OCI-LY1 (cell line): ENCODE measurements at regions not wholly inside any gene's neighbourhood (a gene's known extent, or its start where the extent isn't known, plus 50 kb on each side); places are given as distances from the start of the nearest gene placed in this dataset.

ENCODE experiments used
- H2AFZ ChIP-seq: fragments of 200-600 bp; sonication (generic), shearing (Covaris generic); 2 replicates; pipeline ENCODE4 v1.6.0; 2014; ENCODE audit warnings: antibody characterized with exemption, mild to moderate bottlenecking, low read length
- H3F3A ChIP-seq: fragments of 200-600 bp; sonication (generic), shearing (Covaris generic); 2 replicates; pipeline ENCODE4 v1.6.0; 2014; ENCODE audit warnings: mild to moderate bottlenecking, antibody characterized with exemption, low read length, moderate library complexity; ENCODE audit not compliant: insufficient read depth
- H3K27ac ChIP-seq: fragments of 200-600 bp; sonication (generic); 2 replicates; pipeline ENCODE4 v1.5.1; 2014; ENCODE audit warnings: low read length, mixed run types, mild to moderate bottlenecking, low read depth; ENCODE audit not compliant: poor library complexity, severe bottlenecking
- H3K27me3 ChIP-seq: fragments of 200-600 bp; sonication (generic); 2 replicates; pipeline ENCODE4 v1.6.0; 2014; ENCODE audit warnings: antibody characterized with exemption, mild to moderate bottlenecking, low read length, moderate library complexity; ENCODE audit not compliant: insufficient read depth
- H3K36me3 ChIP-seq: fragments of 200-600 bp; sonication (generic); 2 replicates; pipeline ENCODE4 v1.6.1; 2014; ENCODE audit warnings: mild to moderate bottlenecking, antibody characterized with exemption, low read length, moderate library complexity, mixed read lengths; ENCODE audit not compliant: insufficient read depth
- H3K4me1 ChIP-seq: fragments of 200-600 bp; sonication (generic); 2 replicates; pipeline ENCODE4 v1.5.1; 2014; ENCODE audit warnings: mild to moderate bottlenecking, low read length, moderate library complexity; ENCODE audit not compliant: insufficient read depth, severe bottlenecking
- H3K4me2 ChIP-seq: fragments of 200-600 bp; sonication (generic), shearing (Covaris generic); 2 replicates; pipeline ENCODE4 v1.6.1; 2014; ENCODE audit warnings: low read length
- H3K4me3 ChIP-seq: fragments of 200-600 bp; sonication (generic); 2 replicates; pipeline ENCODE4 v1.5.1; 2014; ENCODE audit warnings: low read length, low read depth, mild to moderate bottlenecking, mixed read lengths; ENCODE audit not compliant: poor library complexity, severe bottlenecking
- H3K79me2 ChIP-seq: fragments of 200-600 bp; shearing (Covaris generic); 2 replicates; pipeline ENCODE4 v1.6.1; 2016; ENCODE audit warnings: mixed run types, low read length, mixed read lengths; ENCODE audit not compliant: insufficient read depth
- H3K9ac ChIP-seq: fragments of 200-600 bp; sonication (generic), shearing (Covaris generic); 2 replicates; pipeline ENCODE4 v1.6.1; 2014; ENCODE audit warnings: mild to moderate bottlenecking, low read length, mixed read lengths
- H3K9me2 ChIP-seq: fragments of 200-600 bp; sonication (generic), shearing (Covaris generic); 2 replicates; pipeline ENCODE4 v1.6.1; 2014; ENCODE audit warnings: low read depth, mild to moderate bottlenecking, low read length, mixed read lengths
- H3K9me3 ChIP-seq: fragments of 200-600 bp; shearing (Covaris generic); 2 replicates; pipeline ENCODE4 v1.6.1; 2014; ENCODE audit warnings: low read length, mixed read lengths
- H4K20me1 ChIP-seq: fragments of 200-600 bp; sonication (generic), shearing (Covaris generic); 2 replicates; pipeline ENCODE4 v1.6.0; 2016; ENCODE audit warnings: mild to moderate bottlenecking, low read length; ENCODE audit not compliant: insufficient read depth
- EZH2 ChIP-seq: fragments of 200-600 bp; sonication (generic), shearing (Covaris generic); IDR thresholded peaks from 2 replicates; pipeline ENCODE4 v1.8.0; 2017; ENCODE audit warnings: borderline replicate concordance, mixed run types, mild to moderate bottlenecking, antibody characterized with exemption, low read length, moderate library complexity, mixed read lengths
- TF ChIP-seq, protein P1 (sequence below): fragments of 200-600 bp; sonication (generic), shearing (Covaris generic); IDR thresholded peaks from 2 replicates; pipeline ENCODE4 v1.5.1; 2017; ENCODE audit warnings: mild to moderate bottlenecking, antibody characterized with exemption, low read length, moderate library complexity, mixed read lengths

- Histone ChIP-seq H3K36me3 (no peaks in the 10 kb centered on the region), H3K27ac (no peak overlapping the region), H3K27me3 (no peaks in the 10 kb centered on the region), H3F3A (no peaks in the 10 kb centered on the region), H2AFZ (no peak overlapping the region), H3K4me1 (no peaks in the 10 kb centered on the region), H4K20me1 (no peaks in the 10 kb centered on the region), H3K79me2 (no peaks in the 10 kb centered on the region), H3K9me3 (no peaks in the 10 kb centered on the region), H3K4me2 (no peak overlapping the region), H3K4me3 (no peak overlapping the region), H3K9me2 (no peaks in the 10 kb centered on the region; the same call in 1 of the 2 replicates), H3K9ac (no peak overlapping the region)
- no peak for TF ChIP-seq EZH2
- TF ChIP-seq, protein P1, sequence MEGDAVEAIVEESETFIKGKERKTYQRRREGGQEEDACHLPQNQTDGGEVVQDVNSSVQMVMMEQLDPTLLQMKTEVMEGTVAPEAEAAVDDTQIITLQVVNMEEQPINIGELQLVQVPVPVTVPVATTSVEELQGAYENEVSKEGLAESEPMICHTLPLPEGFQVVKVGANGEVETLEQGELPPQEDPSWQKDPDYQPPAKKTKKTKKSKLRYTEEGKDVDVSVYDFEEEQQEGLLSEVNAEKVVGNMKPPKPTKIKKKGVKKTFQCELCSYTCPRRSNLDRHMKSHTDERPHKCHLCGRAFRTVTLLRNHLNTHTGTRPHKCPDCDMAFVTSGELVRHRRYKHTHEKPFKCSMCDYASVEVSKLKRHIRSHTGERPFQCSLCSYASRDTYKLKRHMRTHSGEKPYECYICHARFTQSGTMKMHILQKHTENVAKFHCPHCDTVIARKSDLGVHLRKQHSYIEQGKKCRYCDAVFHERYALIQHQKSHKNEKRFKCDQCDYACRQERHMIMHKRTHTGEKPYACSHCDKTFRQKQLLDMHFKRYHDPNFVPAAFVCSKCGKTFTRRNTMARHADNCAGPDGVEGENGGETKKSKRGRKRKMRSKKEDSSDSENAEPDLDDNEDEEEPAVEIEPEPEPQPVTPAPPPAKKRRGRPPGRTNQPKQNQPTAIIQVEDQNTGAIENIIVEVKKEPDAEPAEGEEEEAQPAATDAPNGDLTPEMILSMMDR, result no peak
These were observed 1300.1 kb upstream of the ALCAM start for GRCh38 chr3:104066658-104067057.

DNA sequence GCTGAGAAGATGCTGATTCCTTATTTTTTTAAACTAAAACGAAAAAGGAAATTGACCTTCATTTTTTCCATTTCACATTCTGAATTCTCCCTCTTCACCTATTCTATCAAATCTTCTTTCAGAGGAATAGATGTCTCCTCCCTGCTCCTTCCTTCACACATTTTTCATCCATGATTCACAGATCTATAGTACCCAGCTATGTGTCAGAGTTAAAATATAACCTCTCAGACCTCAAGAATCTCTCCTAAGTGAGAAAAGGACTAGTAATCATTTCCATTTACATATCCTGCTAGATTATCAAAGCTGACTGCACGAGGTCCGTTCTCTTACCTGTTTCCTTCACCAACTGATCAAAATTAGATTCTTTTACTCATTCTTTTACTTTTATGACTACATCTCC, 1297.6 kb upstream of the ALCAM start:
- Histone ChIP-seq H3K36me3 (no peaks in the 10 kb centered on the region), H3K9me2 (no peaks in the 10 kb centered on the region; the same call in 1 of the 2 replicates), H3K9ac (no peak overlapping the region), H3K9me3 (no peaks in the 10 kb centered on the region), H3F3A (no peaks in the 10 kb centered on the region), H3K27me3 (no peaks in the 10 kb centered on the region), H4K20me1 (no peaks in the 10 kb centered on the region), H3K4me1 (no peaks in the 10 kb centered on the region), H3K4me2 (no peak overlapping the region), H2AFZ (no peak overlapping the region), H3K79me2 (no peaks in the 10 kb centered on the region), H3K4me3 (no peak overlapping the region), H3K27ac (no peak overlapping the region)
- TF ChIP-seq, protein P1, result no peak
- no peak for TF ChIP-seq EZH2

- Histone ChIP-seq H3K4me1 (no peaks in the 10 kb centered on the region), H2AFZ (no peak overlapping the region), H3K9me2 (no peaks in the 10 kb centered on the region; the same call in 1 of the 2 replicates)
These were observed 1295.8 kb upstream of the ALCAM start for GRCh38 chr3:104070906-104071305.

More at GRCh38 chr3:104070906-104071305, 1295.8 kb upstream of the ALCAM start:
- Histone ChIP-seq H4K20me1 (no peaks in the 10 kb centered on the region), H3K4me3 (no peak overlapping the region), H3K27ac (no peak overlapping the region), H3K4me2 (no peak overlapping the region), H3K36me3 (no peaks in the 10 kb centered on the region), H3K9ac (no peak overlapping the region), H3F3A (no peaks in the 10 kb centered on the region), H3K79me2 (no peaks in the 10 kb centered on the region), H3K27me3 (no peaks in the 10 kb centered on the region), H3K9me3 (no peaks in the 10 kb centered on the region)
- TF ChIP-seq EZH2, result no peak
- TF ChIP-seq, protein P1, result no peak
